HG03520 (cell line): ENCODE measurements at regions not wholly inside any gene's neighbourhood (a gene's known extent, or its start where the extent isn't known, plus 50 kb on each side); places are given as distances from the start of the nearest gene placed in this dataset.
"Not testable (repeated sequence)": the region's sequence is repeated elsewhere in the genome, so short reads cannot be mapped to it uniquely, and the experiment has no call there.

ENCODE experiments used
- ATAC-seq: cut with Tn5 transposase; IDR thresholded peaks from one replicate; pipeline ENCODE4 v1.9.1; 2021; ENCODE audit warnings: mild to moderate bottlenecking, moderate library complexity; ENCODE audit not compliant: unreplicated experiment

DNA sequence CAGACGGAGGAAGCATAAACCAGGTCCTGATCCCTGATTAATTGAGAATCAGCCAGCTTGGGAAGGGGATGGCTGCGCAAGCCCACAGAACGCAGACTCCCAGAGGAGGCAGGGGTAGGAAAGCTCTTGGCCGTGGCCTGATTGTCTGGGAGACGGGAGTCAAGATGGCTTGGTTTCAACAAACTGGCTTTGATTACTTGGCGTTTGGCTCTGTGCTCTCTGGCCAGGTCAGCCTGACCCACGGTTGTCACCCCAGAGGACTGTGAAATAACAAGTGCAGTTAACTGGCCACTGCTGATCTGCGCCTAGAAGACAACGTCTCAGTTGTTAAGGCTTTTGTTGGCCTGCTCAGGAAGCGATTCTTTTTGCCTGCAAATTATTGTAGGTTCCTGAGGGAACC is 387.0 kb upstream of the PROK2 start:
- ATAC-seq = no peak

- no peak for ATAC-seq
Observed at GRCh38 chr3:72171463-72171881, 386.5 kb upstream of the PROK2 start.

DNA sequence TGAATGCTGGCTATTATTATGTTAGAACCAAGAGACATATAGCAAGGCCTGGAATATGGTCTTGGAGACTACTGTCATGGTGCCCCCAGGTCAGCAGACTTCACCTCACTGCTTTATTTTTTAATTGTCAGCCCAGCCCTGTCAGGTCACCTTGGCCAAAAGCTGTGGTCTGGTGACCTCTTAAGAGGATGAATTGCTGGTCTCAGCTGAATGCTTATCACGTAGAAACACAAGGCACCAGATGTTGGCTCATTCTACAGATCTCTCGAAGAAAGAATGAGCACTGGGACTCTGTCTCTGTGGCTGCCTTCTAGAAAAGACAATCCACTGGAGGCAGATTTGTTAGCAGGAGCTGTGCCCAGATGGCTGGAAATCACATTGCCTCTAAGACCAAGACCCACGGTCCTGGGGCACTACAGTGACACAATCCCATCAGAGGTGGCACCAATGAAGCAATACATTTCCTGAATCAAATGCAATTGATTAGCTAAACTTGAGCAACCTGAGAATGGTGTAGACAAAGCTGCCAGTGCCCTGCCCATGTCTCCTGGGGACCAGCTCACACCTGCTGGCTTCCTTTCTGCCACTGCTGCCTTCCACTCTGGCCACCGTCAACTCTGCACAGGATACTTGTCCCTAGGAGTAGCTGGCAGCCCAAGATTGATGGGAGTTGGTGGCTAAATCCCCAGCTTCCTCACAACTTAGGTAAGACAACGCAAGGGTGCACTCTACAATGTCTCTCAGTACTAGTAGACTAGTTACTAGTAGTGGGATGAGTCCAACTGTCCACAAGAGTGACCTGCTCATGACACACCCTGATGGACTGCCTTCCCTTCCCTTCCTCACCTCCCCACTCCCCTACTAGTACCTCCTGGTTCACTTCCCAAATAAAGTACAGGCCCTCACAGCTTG is 384.9 kb upstream of the PROK2 start:
- ATAC-seq = no peak

DNA sequence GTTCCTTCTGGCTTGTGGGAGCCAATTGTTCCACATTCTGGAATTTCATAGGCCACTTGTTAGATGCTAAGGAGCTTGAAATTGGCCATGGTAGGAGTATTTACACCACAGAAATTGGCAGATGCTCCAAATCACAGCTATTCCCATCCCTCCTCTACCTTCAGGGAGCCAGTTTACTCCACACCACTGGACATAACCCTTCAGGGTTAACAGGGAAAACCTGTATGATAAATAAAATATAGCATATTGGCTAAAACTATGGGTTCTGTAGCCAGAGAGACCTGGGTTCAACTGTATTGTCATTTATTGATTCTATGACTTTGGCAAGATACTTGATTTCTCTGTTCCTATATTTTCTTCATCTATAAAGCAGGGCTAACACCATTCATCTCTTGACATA is 384.2 kb upstream of the PROK2 start:
- ATAC-seq = no peak

- no peak for ATAC-seq
Observed at GRCh38 chr3:72165808-72166207, 380.9 kb upstream of the PROK2 start.

DNA sequence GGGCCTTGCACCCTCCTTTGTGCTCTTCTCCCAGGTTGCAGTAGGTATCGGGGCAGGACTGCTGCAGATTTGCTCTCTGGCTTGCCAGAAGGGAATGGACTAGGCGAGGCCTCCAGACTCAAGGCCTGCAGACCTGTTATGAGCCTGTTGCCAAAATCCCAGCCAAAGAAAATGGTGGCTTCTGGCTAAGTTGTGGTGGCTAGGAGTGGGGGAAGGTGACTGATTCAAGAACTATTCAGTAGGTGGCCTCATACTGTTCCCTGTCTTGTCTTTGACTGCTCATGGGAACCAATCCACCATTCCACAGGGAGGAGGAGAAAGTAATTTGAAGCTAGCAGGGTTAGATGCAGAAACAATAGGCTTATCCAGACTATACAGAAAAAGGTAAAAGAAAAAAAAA is 380.4 kb upstream of the PROK2 start:
- ATAC-seq = no peak

DNA sequence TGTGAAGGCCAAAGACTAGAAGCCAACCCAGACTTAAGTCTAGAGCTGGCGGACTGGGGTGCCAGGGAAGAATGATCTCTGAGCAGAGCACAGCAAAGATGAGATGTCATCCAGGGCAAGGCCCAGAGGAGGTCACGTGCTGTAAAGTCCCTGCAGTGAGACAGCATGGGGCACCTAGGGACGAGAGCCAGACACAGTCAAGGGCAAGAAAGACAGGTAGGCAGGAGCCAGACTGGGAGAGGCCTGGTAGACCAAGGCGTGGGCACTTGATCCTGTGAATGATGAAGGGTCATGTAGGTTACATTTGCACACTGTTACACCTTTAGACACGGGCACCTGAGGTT is 379.7 kb upstream of the PROK2 start:
- ATAC-seq = no peak

DNA sequence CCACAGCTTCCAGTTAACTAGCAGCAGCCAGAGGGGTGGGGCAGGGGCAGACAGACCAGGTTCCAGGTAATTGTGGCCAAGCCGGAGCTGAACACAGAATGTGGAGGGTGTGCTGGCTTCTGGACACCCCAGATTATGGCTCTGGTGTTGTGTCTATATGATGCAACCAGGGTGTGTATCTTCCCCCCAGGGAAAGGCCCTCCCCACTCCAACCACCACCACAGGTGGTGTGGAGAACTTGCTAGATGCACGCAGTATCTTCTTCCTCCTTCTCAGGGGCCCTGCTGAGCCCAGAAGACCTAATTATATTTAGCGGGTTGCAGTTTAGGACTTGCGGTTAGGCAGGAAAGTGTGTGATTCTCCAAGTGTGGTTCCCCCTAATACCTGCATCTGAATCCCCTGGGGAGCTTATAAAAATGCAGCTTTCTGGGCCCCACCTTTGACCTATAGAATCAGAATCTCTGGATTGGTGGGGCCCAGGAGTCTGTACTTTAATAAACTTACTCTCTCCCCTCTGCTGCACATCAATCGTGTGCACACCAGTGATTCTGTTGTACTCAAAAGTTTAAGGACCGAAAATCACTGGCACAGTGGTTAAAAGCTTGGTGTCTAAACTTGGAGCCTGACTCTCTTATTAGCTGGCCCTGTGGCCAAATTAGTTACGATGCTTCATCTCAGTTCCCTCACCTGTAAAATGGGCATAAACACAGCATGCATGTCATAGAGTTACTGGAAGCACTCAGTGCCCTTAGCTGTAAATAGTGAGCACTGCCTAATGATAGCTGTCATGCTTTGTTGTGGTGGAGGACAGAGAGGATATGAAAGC is 379.1 kb upstream of the PROK2 start:
- peak; percentile 81 for ATAC-seq

GRCh38 chr3:72162649-72163184 is 377.8 kb upstream of the PROK2 start:
- no peak for ATAC-seq

GRCh38 chr3:72161881-72162595 is 377.1 kb upstream of the PROK2 start:
- no peak for ATAC-seq

- not testable (repeated sequence) for ATAC-seq
Observed at GRCh38 chr3:72161285-72161684, 376.3 kb upstream of the PROK2 start.

DNA sequence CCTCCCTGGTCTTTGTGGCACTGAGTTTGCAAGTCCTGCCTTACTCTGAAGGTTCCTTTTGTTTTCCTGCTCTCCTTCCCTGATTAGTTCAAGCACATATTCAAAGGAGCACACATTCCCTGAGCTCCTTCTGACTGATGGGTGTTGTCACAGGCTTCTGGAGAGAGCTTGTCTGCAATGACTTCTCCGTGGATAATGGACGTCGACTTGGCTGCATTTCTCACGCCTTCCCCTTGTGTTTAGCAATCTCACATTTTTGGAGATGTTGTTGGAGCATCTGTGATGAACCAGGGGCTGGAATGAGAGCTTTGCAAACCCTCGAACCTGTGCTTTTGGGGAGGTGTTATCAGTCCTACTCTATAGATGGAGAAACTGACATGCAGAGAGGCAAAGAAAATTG is 375.4 kb upstream of the PROK2 start:
- ATAC-seq = no peak

DNA sequence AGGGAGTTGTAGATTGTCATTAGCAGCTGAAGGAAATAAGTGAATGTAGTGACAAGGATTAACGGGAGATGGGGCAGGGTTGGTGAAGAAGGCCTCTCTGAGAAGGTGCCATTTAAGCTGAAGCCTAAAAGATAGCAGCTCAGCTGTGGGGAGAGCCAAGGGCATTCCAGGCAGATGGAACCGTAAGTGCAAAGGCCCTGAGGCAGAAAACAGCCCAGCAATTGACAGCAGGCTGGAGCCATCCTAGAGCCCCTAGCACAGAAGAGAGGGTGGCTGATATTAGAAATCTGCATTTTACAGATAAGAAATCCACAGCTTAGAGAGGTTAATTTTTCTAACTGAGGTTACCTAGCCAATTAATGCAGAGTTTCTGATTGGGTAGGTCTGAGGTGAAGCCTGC is 374.5 kb upstream of the PROK2 start:
- ATAC-seq = no peak

DNA sequence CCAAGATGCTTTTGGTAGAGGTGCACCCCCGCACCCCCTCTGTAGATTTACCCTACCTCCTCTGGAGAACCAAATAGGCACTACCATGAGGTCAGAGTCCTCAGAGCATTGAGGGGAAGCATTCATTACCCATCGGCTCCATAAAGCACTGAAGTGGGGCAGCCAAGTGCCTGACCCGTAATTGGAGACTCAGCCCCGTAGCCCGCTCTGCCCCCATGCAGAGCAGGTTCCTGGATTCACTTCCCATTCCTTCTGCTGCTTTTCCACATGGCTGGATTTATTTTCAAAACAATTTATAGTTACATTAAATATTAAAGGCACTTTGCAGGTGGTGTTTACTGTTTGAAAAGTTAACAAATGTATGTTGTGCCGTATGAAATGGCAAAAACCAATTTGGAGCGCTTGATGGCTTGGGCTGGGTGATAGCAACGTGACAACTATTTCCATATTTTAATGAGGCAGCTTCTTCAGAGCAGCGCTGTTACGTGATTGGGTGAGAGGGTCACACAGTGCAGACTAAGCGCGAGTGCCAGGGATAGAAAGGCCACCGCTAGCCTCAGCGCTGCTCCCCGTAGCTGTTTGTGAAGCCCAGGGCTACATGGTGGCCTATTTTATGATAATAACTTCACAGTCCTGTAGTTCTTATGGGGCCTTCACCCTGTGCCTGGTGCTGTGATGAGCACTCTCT is 373.8 kb upstream of the PROK2 start:
- no peak for ATAC-seq

GRCh38 chr3:72157748-72158638 is 373.0 kb upstream of the PROK2 start:
- no peak for ATAC-seq

GRCh38 chr3:72155391-72156064 is 370.6 kb upstream of the PROK2 start:
- no peak for ATAC-seq

- ATAC-seq = no peak
Observed at GRCh38 chr3:72154391-72155335, 369.7 kb upstream of the PROK2 start.
